C4-2B (cell line): ENCODE measurements at regions not wholly inside any gene's neighbourhood (a gene's known extent, or its start where the extent isn't known, plus 50 kb on each side); places are given as distances from the start of the nearest gene placed in this dataset.

Source experiments
- ZFX ChIP-seq: fragments of 450-650 bp; IDR thresholded peaks from 2 replicates; pipeline ENCODE4 v1.6.1; 2017
- TF ChIP-seq, protein P1 (sequence below): fragments of 450-650 bp; conservative IDR thresholded peaks from 2 replicates; pipeline ENCODE4 v1.5.1; 2017; ENCODE audit warnings: mild to moderate bottlenecking

DNA sequence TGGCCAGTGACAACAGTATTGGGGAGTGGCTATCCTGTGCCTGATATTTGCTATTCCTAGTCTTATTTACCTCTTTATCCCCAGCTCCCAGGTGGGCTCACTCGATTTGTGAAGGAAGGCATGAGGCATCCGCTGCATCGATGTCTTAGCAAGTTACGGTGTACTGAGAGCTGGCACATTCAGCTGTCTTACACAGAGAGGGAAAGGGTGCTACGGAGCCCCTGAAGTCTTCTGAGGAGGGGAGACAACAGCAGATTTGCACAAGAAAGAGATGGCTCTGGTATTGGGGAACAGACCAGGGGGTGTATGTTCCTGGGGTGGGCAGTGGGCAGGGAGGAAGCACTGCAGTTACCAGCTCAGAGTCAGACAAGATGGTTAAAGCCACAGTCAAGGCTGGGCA lies 172.6 kb downstream of the FGF18 start:
- TF ChIP-seq, protein P1, sequence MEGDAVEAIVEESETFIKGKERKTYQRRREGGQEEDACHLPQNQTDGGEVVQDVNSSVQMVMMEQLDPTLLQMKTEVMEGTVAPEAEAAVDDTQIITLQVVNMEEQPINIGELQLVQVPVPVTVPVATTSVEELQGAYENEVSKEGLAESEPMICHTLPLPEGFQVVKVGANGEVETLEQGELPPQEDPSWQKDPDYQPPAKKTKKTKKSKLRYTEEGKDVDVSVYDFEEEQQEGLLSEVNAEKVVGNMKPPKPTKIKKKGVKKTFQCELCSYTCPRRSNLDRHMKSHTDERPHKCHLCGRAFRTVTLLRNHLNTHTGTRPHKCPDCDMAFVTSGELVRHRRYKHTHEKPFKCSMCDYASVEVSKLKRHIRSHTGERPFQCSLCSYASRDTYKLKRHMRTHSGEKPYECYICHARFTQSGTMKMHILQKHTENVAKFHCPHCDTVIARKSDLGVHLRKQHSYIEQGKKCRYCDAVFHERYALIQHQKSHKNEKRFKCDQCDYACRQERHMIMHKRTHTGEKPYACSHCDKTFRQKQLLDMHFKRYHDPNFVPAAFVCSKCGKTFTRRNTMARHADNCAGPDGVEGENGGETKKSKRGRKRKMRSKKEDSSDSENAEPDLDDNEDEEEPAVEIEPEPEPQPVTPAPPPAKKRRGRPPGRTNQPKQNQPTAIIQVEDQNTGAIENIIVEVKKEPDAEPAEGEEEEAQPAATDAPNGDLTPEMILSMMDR, result no peak
- TF ChIP-seq ZFX, result no peak
